Islet precursor cell (in vitro differentiated cells): ENCODE measurements at regions not wholly inside any gene's neighbourhood (a gene's known extent, or its start where the extent isn't known, plus 50 kb on each side); places are given as distances from the start of the nearest gene placed in this dataset.

ENCODE experiments used
- DNase-seq: peaks from one replicate; pipeline ENCODE4 v3.0.0-alpha.2; 2018

GRCh38 chr12:105935981-105936380 is 202.8 kb downstream of the NUAK1 start:
- DNase-seq, result no peak

GRCh38 chr12:105936496-105936895 is 202.3 kb downstream of the NUAK1 start:
- no peak for DNase-seq

GRCh38 chr12:105937009-105937408 is 201.7 kb downstream of the NUAK1 start:
- no peak for DNase-seq

- DNase-seq, result no peak
These were observed 199.5 kb downstream of the NUAK1 start for GRCh38 chr12:105939181-105939721.

GRCh38 chr12:105942281-105942680 is 196.5 kb downstream of the NUAK1 start:
- no peak for DNase-seq

- DNase-seq, result peak; percentile 36
These were observed 195.2 kb downstream of the NUAK1 start for GRCh38 chr12:105943525-105943924.

GRCh38 chr12:105944628-105945027 is 194.1 kb downstream of the NUAK1 start:
- DNase-seq, result no peak

GRCh38 chr12:105945880-105946279 is 192.9 kb downstream of the NUAK1 start:
- peak; percentile 53 for DNase-seq

GRCh38 chr12:105946493-105946901 is 192.3 kb downstream of the NUAK1 start:
- peak; percentile 62 for DNase-seq

- DNase-seq, result peak; percentile 22
These were observed 190.8 kb downstream of the NUAK1 start for GRCh38 chr12:105947906-105948305.

GRCh38 chr12:105948331-105948730 is 190.4 kb downstream of the NUAK1 start:
- DNase-seq, result peak; percentile 3

- DNase-seq, result no peak
These were observed 189.4 kb downstream of the NUAK1 start for GRCh38 chr12:105949391-105949790.

GRCh38 chr12:105951732-105952131 is 187.0 kb downstream of the NUAK1 start:
- peak; percentile 38 for DNase-seq

GRCh38 chr12:105954951-105955931 is 183.5 kb downstream of the NUAK1 start:
- no peak for DNase-seq

- DNase-seq, result no peak
These were observed 182.8 kb downstream of the NUAK1 start for GRCh38 chr12:105955976-105956375.

GRCh38 chr12:105956662-105957457 is 181.9 kb downstream of the NUAK1 start:
- no peak for DNase-seq

- DNase-seq, result peak; percentile 74
These were observed 178.3 kb downstream of the NUAK1 start for GRCh38 chr12:105960319-105961083.

GRCh38 chr12:105961821-105962671 is 176.7 kb downstream of the NUAK1 start:
- no peak for DNase-seq

- DNase-seq, result no peak
These were observed 171.5 kb downstream of the NUAK1 start for GRCh38 chr12:105967038-105967776.

GRCh38 chr12:105968025-105968424 is 170.7 kb downstream of the NUAK1 start:
- no peak for DNase-seq

GRCh38 chr12:105970885-105971284 is 167.9 kb downstream of the NUAK1 start:
- DNase-seq, result no peak
